ENCODE measurements at regions not wholly inside any gene's neighbourhood (a gene's known extent, or its start where the extent isn't known, plus 50 kb on each side); places are given as distances from the start of the nearest gene placed in this dataset.

DNA sequence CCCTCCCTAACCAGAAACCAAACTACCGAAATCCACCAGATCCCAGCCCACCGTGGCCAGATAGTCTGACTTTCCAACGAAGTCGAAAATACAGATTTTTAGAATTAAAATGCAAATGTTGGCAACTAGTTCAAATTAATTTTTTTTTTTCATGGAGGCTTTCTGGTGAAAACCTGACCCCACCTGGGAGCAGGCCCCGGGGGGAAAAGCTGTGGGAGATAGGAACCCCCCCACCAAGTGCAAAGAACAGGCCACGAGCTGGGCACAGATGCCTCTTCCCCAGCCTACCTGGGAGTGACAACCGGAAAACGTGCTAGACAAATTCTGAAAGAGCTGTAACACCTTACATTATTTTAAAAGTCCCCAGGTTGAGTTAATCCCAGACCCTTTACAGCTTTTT lies 333.8 kb downstream of the PREX1 start:
- TF ChIP-seq, protein P1, sequence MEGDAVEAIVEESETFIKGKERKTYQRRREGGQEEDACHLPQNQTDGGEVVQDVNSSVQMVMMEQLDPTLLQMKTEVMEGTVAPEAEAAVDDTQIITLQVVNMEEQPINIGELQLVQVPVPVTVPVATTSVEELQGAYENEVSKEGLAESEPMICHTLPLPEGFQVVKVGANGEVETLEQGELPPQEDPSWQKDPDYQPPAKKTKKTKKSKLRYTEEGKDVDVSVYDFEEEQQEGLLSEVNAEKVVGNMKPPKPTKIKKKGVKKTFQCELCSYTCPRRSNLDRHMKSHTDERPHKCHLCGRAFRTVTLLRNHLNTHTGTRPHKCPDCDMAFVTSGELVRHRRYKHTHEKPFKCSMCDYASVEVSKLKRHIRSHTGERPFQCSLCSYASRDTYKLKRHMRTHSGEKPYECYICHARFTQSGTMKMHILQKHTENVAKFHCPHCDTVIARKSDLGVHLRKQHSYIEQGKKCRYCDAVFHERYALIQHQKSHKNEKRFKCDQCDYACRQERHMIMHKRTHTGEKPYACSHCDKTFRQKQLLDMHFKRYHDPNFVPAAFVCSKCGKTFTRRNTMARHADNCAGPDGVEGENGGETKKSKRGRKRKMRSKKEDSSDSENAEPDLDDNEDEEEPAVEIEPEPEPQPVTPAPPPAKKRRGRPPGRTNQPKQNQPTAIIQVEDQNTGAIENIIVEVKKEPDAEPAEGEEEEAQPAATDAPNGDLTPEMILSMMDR (conservative IDR thresholded peaks at IDR 0.05 in 1 of 2, IDR thresholded peaks at IDR 0.05 in 1 of 2; ENCODE audit: extremely low read depth in 1 of 2, insufficient read depth in 1 of 2, low read depth in 1 of 2, low read length in 2 of 2), result no peak
- no peak for TF ChIP-seq EZH2 (IDR thresholded peaks at IDR 0.05; ENCODE audit: borderline replicate concordance, low read length)

All from mammary epithelial cell (primary cell).